NCI-H1105 (cell line): ENCODE measurements at regions not wholly inside any gene's neighbourhood (a gene's known extent, or its start where the extent isn't known, plus 50 kb on each side); places are given as distances from the start of the nearest gene placed in this dataset.
"Not testable (repeated sequence)": the region's sequence is repeated elsewhere in the genome, so short reads cannot be mapped to it uniquely, and the experiment has no call there.

Experiments
- DNase-seq: peaks from one replicate; lab custom pipeline; 2025; lab: John Stamatoyannopoulos, UW

- no peak for DNase-seq
Measured at GRCh38 chr5:5751498-5751897, 329.0 kb downstream of the ICE1 start.

GRCh38 chr5:5741418-5741817 is 318.9 kb downstream of the ICE1 start:
- DNase-seq, result no peak

GRCh38 chr5:5739490-5739945 is 317.0 kb downstream of the ICE1 start:
- no peak for DNase-seq

- DNase-seq, result no peak
Measured at GRCh38 chr5:5738797-5739489, 316.5 kb downstream of the ICE1 start.

- no peak for DNase-seq
Measured at GRCh38 chr5:5736007-5736406, 313.5 kb downstream of the ICE1 start.

GRCh38 chr5:5733058-5733457 is 310.6 kb downstream of the ICE1 start:
- DNase-seq, result not testable (repeated sequence)

GRCh38 chr5:5726401-5726800 is 303.9 kb downstream of the ICE1 start:
- no peak for DNase-seq

GRCh38 chr5:5721881-5722280 is 299.4 kb downstream of the ICE1 start:
- DNase-seq, result no peak

GRCh38 chr5:5719292-5719691 is 296.8 kb downstream of the ICE1 start:
- no peak for DNase-seq

- no peak for DNase-seq
Measured at GRCh38 chr5:5716665-5717064, 294.2 kb downstream of the ICE1 start.

- DNase-seq, result no peak
Measured at GRCh38 chr5:5711592-5711991, 289.1 kb downstream of the ICE1 start.

GRCh38 chr5:5711112-5711511 is 288.6 kb downstream of the ICE1 start:
- DNase-seq, result peak; percentile 44

- DNase-seq, result peak; percentile 30
Measured at GRCh38 chr5:5710471-5710870, 288.0 kb downstream of the ICE1 start.

- DNase-seq, result no peak
Measured at GRCh38 chr5:5708367-5708919, 286.0 kb downstream of the ICE1 start.

- no peak for DNase-seq
Measured at GRCh38 chr5:5705010-5705409, 282.5 kb downstream of the ICE1 start.

GRCh38 chr5:5704352-5704751 is 281.9 kb downstream of the ICE1 start:
- DNase-seq, result no peak

- DNase-seq, result no peak
Measured at GRCh38 chr5:5702934-5703333, 280.5 kb downstream of the ICE1 start.

- DNase-seq, result no peak
Measured at GRCh38 chr5:5700549-5700948, 278.1 kb downstream of the ICE1 start.

GRCh38 chr5:5699062-5699461 is 276.6 kb downstream of the ICE1 start:
- DNase-seq, result no peak

- DNase-seq, result no peak
Measured at GRCh38 chr5:5695266-5695665, 272.8 kb downstream of the ICE1 start.

GRCh38 chr5:5688925-5689310 is 266.4 kb downstream of the ICE1 start:
- no peak for DNase-seq

- DNase-seq, result no peak
Measured at GRCh38 chr5:5688194-5688924, 265.9 kb downstream of the ICE1 start.

GRCh38 chr5:5687113-5687512 is 264.6 kb downstream of the ICE1 start:
- no peak for DNase-seq
